Left renal cortex interstitium (tissue), 4 donors: ENCODE measurements at regions not wholly inside any gene's neighbourhood (a gene's known extent, or its start where the extent isn't known, plus 50 kb on each side); places are given as distances from the start of the nearest gene placed in this dataset.
"Not testable (repeated sequence)": the region's sequence is repeated elsewhere in the genome, so short reads cannot be mapped to it uniquely, and the experiment has no call there.

ENCODE experiments used
- DNase-seq, 4 donors: peaks; one replicate each; pipeline ENCODE4 v3.0.0-alpha.2; 2013; ENCODE audit warnings: low read depth in 4 of 4, low spot score in 2 of 4, missing footprints in 1 of 4

DNA sequence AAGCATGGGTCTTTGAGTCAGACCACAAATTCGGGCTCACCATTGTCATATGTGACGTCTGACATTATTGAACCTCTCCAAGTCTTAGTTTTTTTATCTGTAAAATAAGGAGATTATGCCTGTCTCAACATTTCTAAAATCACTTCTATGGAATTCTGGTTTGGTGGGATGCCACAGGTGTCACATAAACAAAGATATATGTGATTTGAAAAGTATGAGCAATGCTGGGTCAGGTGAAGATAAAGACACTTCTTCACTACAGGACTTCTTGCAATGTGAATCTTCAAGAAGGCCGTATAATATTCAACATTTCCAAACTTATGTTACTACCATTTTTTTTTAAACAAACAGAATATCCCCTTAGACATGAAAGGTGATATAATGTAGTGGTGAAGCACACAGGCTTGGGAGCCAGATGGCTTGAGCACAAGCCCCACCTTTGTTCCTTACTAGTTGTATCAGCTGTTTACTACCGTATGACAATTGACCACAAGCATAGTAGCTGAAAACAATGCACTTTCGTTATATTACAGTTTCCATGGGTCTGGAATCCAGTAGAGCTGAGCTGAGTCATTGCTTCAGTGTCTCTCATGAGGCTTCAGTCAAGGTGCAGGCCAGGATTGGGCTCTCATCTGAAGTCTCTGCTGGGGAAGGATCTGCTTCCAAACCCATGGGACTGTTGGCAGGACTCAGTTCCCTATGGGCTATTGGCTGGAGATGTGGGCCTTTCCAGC lies 87.7 kb downstream of the UTP18 start:
- DNase-seq: no peak

DNA sequence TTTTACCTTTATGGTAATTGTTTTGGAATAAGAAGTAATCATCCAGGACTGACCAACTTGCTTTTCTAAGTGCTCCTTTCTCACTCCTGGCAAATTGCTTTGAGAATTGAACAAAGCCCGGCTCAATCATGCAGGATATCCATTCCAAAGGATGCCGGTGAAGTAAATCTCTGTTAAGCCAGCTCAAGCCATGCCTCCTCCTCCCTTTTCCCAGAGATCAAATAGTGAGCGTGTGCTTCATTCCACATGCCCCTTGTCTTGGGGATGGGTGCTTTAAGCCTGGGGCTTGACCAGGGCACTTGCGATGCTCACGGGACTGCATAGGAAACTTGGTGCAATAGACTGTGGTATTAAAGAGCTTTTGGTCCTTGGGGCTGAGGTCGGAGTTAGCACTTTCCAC lies 90.7 kb downstream of the UTP18 start:
- no peak for DNase-seq

DNA sequence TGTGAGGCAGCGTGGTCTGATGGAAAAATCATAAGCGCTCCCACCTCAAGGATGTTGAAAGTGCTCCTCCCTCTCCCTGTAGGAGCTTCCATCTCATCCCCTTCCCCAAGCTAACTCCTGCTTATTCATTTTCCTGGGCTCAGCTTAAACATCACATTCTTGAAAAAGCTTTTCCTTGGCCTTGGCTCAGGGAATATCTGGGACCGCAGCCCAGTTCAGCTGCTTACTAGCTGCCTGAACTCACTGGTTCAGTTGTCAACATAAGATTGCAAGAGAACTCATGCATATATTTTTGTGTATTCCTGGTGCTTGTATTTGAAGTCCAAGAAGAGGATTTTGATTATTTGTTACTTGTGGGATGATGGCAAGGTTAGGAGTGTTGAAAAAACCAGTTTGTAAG lies 91.5 kb downstream of the UTP18 start:
- peak in 1 of 4 donors; percentile 21 for DNase-seq

DNA sequence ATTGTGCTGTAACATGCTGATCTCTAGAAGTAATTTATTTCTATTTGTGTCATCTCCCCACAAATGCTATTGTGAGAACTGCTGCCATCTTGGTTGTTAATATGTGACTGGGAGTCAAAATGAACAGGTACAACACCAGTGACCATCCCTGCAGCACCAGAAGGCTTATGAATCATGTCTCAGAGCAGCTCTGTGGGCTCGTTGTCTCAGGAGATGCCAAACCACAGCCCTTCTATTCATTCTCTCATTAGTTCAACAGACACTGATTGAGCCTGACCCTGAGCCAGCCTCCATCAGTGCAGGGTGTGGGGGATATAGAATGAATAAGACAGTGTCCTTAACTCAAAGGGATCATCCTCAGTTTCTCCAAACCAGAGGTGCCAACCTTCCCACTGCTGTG lies 92.5 kb downstream of the UTP18 start:
- DNase-seq: no peak

DNA sequence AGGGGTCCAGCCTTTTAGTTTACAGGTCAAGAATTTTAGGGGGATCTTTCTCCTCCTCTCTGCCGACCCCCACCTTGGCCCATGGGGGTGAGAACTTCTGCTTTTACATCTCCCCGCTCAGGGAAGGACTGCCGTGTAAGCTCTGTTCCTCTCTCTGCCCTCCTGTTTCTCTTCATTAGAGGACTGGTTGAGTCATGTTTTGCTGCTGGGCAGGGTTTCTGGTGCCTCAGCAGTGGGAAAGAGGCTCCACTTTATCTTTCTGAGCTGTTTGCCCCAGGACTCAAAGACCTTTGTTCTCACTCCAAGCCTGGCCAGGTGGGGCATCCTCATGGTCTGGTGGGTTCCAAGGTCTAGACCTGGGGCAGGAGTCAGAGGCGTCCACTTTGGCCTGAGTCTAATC lies 93.0 kb downstream of the UTP18 start:
- no peak for DNase-seq

DNA sequence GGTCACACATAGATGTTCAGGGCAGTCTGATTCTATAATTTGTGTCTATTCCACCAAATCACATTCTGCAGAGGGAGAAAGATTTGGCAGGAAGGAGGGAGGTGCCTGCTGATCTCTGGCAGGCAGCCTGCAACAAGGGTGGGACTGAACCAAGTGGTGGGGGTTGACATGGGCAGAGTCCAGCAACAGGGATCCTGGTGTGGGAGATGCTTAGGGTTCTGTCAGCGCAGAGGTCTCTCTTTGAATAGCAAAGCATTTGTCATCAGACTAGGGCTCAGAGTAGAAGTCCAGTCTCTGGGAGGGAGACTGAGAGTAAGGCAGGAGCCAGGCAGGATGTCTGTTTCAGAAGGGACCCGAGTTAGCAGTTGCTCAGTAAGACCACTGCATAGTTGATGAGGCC lies 94.6 kb downstream of the UTP18 start:
- DNase-seq: no peak

DNA sequence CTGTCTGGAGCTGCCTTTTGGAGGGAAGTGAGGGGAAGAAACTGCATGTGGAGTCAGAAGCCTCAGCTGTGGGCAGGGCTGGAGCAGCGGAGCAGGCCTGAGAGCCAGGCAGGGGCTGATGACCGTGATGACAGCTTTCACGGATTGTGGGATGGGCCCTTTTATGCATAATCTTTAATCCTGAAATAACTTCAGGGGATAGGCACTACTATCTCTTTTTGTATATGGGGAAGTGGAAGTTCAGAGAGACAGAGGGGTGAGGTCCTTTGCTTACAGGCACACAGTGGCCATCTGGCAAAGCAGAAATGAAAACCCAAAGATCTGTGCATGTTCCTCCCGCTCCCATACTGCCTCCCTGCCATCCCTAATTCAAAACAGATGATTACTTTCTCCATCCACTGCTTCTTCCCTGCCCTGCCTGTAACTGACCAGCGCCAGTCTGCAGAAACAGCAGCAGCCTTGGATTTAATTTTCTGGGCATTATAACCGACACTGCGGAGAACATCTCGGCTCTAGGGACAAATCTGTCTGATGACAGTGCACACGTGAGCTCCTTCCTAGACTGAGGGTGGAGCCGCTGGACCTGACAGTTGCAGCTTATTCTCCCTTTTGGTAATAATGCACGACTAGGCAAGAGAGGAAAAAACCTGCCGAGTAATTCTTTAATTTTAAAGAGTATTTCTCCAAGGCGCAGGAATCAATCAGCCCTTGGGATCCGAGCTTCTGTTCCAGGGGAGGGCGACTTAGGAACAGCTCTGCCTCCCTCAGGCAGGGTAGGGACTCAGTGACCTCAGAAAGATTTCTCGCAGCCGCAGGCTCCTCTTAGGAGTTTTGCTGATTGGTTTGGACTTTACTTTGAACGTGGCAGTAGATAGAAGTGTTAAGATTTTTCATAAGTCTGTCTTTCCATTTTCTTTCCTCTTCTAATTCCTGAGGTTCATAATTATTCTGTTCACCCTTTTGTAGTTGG lies 95.4 kb downstream of the UTP18 start:
- no peak for DNase-seq

DNA sequence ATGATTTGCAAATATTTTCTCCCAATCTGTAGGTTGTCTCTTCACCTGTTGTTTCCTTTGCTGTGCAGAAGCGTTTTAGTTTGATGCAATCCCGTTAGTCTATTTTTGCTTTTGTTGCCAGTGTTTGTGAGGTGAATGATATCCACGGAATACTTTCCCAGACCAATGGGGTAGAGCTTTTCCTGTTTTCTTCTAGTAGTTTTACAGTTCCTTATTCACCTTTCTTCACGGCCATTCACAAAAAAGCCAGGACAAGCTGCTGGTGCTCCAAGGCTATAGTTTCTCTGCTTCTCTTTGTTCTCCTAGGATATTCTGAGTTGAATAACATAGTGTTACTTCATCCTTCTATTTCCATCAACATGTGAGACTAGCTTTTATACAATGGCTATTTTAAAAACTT lies 98.7 kb downstream of the UTP18 start:
- no peak for DNase-seq

DNA sequence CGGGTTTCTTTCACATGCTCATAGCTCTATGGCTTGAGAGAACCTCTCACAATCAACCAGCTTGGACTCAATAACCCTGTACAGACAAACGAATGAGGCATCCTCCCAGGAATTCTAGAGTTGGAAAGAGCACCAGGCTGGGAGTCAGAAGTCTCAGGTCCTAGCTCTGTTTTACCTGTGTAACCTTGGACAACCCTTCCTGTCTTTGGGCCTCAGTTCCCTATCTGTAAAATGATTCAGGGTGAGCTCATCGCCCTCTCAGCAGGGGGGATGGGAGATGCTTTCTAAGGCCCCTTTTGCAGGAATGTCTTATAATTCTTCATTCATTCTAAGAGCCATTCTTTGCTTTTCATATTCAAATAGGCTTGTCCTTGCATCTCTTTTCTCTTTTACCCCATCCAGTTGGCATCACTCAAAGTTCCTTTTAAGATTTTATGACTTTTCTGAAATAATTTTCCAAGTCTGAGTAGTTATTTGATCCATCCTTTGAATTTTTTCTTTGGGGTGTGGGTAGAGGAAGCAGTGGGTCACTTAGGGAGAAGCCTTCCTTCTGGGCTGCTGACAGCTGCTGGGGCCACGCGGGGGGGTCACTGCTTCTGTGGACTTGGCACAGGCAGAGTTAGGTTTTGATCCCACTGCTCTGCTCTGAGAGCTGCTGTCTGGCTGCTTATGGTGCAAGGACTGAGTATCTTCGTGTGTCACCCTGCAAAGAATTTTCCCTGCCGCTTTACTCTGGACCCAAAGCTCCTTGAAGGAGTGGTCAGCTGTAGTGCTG lies 102.7 kb downstream of the UTP18 start:
- peak in 1 of 4 donors; percentile 25 for DNase-seq

DNA sequence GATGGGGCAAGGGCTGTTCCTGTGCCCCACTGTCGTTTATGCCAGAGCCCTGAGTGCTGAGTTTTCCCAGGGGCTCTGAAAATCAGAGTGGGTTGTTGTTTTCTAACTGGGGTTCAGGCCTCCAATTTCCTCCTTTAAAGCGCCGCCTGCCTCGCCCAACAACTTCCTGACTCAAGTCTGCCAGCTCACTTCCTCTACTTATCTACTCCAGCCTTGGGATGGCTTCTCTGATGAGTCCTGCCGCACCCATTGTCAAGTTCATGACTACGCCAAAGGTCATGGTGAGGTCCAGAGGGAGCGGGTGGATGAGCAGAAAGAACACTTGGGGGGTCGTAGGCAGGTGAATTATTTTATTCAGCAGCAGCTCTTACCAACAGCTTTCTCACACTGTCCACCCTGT lies 104.7 kb downstream of the UTP18 start:
- no peak for DNase-seq

DNA sequence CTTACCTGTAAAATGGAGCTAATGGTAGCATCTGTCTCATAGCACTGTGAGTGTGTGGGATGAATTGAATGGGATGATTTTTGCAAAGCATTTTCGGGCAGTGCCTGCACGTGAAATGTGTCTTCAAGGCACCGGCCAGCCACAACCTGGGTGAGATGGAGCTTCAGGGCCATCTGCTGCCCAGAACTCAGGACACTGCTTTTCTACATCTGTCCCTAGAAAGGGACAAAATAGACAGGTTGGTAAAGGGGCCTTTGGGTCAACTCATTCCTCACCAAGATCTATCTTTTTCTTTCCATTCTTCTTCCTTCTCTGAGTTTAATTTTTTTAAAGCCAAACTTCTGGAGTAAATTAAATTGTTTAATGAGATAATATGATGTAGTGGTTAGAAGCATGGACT lies 106.5 kb downstream of the UTP18 start:
- no peak for DNase-seq

DNA sequence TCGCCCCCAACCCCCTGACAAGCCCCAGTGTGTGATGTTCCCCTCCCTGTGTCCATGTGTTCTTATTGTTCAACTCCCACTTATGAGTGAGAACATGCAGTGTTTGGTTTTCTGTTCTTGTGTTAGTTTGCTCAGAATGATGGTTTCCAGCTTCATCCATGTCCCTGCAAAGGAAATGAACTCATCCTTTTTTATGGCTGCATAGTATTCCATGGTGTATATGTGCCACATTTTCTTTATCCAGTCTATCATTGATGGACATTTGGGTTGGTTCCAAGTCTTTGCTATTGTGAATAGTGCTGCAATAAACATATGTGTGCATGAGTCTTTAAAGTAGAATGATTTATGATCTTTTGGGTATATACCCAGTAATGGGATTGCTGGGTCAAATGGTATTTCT lies 107.5 kb downstream of the UTP18 start:
- DNase-seq: not testable (repeated sequence)

DNA sequence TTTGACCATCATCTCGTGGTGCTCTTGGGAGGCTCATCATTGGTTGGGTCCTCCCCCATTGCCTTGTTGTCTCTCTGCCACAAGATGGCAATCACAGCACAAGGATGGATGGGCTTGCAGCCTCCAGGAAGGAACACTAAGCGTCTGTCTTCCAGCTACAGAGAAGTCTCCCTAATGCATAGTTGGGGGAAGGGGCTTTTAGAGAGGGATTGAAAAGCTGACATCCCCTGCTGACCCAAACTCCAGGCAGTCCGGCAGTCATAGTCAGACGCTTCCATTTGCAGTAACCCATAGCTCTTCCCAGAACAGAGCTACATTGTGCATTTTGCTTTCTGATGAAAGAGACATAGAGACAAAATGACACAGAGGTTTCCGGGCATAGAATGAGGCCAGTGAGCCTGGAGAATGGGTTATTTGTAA lies 111.4 kb downstream of the UTP18 start:
- DNase-seq: peak in 2 of 4 donors; percentile 36 to 45

DNA sequence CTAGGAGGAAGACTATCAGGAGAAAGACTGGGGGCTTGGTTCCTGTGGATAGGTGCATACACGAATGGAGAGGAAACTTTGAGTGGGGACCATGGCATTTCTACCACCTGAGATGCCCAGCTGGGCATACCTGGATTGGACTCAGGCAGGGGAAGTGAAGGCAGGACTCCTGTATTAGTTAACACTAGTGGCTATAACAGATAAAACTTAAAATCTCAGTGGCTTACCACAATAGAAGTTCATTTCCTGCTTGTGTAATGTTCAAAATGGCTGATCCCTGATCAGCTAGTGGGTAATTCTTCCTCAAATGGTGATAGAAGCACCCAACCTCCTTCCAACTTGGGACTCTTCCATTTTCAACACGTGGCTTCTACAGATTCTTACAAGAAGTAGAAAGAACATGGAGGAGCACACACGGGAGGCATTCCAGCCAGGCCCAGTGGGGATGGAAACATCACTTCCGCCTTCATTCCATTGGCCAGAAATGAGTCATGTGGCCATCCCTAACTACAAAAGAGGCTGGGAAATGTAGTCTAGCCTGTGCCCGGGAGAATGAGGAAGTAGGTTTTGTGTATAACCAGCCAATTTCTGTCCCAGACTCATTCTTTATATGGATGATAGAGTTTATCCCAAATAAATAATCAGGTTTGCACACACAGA lies 112.1 kb downstream of the UTP18 start:
- DNase-seq: no peak

DNA sequence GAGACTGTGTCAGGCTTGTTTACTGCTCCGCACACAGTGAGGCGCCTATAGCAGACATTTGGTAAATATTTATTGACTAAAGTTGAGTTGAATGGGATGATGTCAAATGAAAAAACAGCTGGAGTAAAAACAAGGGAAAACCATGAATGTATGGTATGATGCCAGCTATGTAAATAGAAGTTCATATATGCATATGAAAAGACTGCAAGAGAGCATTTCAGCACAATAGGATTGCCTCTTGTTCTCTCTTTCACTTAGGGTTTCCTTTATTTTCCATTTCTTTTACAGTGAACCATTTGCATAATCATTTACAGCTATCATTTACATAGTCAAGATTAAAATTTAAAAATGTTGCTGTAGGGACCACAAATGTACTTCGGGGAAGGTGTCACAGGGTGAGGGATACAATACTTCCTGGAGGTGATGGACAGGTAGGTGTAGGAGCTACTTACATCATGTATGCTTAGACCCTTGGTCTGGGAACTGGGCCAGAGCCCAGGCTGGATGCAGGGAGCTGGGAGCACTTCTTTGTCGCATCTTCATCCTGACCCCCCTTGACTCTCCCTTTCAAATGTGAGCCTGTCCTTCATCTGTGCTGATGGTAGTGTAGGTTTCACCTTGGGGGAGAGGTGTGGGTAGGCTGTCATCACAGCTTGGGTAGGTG lies 113.3 kb downstream of the UTP18 start:
- no peak for DNase-seq

DNA sequence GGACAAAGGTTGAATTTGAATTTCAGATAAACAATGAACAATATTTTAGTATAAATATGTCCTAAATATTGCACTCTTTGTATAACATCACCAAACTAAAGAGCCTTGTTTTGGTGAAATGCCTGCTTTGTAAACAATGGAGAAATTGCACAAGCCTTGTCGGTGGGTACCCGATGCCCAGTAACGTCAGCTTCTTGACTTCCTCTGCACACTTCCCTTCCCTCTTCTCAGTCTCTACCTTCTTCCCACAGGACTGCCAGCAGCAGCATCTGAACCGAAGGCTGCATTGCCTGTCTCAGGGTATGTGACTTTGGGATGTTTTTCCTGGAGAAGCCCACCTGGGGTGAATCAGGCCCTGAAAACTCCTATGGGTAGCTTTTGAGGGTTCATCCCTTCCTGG lies 113.9 kb downstream of the UTP18 start:
- DNase-seq: no peak

DNA sequence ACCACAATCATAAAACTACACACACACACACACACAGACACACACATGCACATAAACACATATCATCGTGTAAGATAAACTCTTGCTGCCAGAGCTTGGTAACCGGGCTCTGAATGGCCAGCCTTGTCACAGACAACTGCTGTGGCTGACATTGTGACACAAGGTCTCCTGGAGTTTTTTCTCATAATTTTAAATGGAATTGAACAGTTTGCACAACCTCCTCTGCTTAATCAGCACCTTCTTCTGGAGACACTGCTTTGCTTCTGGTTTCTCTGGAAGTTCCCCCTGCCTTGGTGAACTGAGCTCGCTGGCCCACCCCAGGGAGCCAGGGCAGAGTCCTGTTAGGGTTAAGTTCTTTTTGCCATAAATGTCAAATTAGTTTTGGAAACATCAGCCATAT lies 115.4 kb downstream of the UTP18 start:
- DNase-seq: no peak

DNA sequence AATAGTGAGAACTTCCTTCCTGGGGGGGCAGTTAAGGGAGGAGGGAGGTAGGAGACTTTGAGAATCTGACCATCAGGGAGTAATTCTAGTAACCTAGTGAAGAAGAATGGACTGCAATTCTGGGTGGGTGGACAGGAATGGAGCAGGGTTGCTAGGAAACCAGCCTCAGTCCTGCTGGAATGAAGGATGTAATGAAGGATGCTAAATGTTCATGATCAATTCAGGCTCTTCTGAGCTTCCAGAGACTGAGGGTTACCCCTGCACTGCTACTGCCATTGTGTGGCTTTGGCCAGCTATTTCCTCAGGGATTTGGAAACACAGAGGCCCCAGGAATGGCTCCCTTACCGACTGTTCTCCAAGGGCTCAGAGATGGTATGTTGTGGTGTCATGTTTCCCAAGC lies 116.4 kb downstream of the UTP18 start:
- DNase-seq: no peak

DNA sequence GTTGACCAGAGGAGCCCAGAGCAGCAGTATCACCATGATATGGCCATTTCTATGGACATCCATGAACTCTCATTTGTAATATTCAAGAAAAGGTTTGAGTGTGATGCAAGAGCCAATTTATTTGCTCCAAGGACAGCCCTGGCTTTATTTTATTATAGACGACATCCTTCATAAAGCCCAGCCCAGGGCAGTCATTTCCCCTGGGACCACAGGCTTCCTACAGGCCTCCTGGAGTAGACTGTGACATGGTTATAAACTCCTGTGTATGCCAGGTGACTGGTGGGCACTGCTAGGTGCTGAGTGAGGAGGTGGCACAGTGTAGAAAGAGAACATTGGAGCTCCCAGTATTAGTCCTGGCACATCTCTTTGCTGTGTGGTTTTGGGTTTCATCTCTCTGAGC lies 120.9 kb downstream of the UTP18 start:
- DNase-seq: no peak

DNA sequence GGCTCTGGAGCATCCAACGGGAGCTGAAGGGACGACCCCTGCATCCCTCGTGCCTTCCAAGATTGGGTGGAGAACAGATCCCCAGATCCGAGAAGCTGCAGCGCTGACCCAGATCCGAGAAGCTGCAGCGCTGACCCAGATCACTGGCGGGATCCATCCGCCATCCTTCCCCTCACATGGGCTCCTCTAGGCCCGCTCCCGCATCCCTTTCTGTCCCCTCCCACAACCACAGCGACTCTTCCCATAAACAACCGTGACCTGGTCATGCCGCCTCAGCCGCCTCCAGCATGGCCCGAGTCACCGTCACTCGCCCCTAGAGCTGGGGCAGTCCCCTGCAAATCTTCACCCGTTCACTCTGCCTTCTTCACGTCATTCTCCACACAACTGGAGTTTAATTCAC lies 124.9 kb downstream of the UTP18 start:
- DNase-seq: no peak
